Transverse colon (tissue), 4 donors: ENCODE measurements at regions not wholly inside any gene's neighbourhood (a gene's known extent, or its start where the extent isn't known, plus 50 kb on each side); places are given as distances from the start of the nearest gene placed in this dataset.

Experiments
- DNase-seq: peaks from one replicate; pipeline ENCODE4 v3.0.0-alpha.2; 2019
- H3K27ac ChIP-seq, 4 donors: fragments of 200-600 bp; sonication (generic); 2 replicates each; pipeline ENCODE4 v1.5.1; 2016 to 2018; ENCODE audit warnings: inconsistent platforms in 4 of 4
- H3K27me3 ChIP-seq: fragments of 200-600 bp; sonication (generic); 2 replicates; pipeline ENCODE4 v1.5.1; 2017; ENCODE audit warnings: inconsistent platforms
- H3K36me3 ChIP-seq, 4 donors: fragments of 200-600 bp; sonication (generic); 2 replicates each; pipeline ENCODE4 v1.5.1; 2017 to 2019; ENCODE audit warnings: inconsistent platforms in 4 of 4
- H3K4me1 ChIP-seq, 4 donors: fragments of 200-600 bp; sonication (generic); 2 replicates each; pipeline ENCODE4 v1.5.1; 2017 to 2020; ENCODE audit warnings: inconsistent platforms in 4 of 4
- H3K4me3 ChIP-seq, 4 donors: fragments of 200-600 bp; sonication (generic); 1 replicate in 1 of 4; 2 replicates in 3 of 4; pipeline versions ENCODE4 v1.5.1 to v1.6.1; 2017 to 2019; ENCODE audit warnings: inconsistent platforms in 4 of 4
- H3K9me3 ChIP-seq, 2 donors: fragments of 200-600 bp; sonication (generic); 2 replicates each; pipeline ENCODE4 v1.5.1; 2017 to 2019; ENCODE audit warnings: inconsistent platforms in 2 of 2
- EP300 ChIP-seq: sonication (generic); formaldehyde crosslinking; IDR thresholded peaks from one replicate; pipeline ENCODE4 v1.6.1; 2017; ENCODE audit warnings: antibody characterized with exemption, low read depth
- POLR2A ChIP-seq: fragments of 450-650 bp; IDR thresholded peaks from one replicate; pipeline ENCODE4 v1.6.1; 2016; ENCODE audit warnings: antibody characterized with exemption, mild to moderate bottlenecking, moderate library complexity
- POLR2AphosphoS5 ChIP-seq, 3 donors: sonication (generic); formaldehyde crosslinking; IDR thresholded peaks; one replicate each; pipeline ENCODE4 v1.6.1; 2016; ENCODE audit warnings: antibody characterized with exemption in 3 of 3
- WGBS, 2 donors: methylation state at CpG; one replicate each; pipeline ENCODE4 v1.1.5; 2018; ENCODE audit warnings: low coverage in 1 of 2; 5-methylcytosine and 5-hydroxymethylcytosine counted together
- in situ Hi-C, 4 donors: fragments of 200-750 bp; cut with MboI; loops; one replicate each; pipeline versions ENCODE4 v1.15.0 to v1.15.1; 2017; ENCODE audit warnings: low sequenced_read_pairs in 3 of 4, low pct_ligation_motif_present in 1 of 4, low pct_unique_long_range_greater_than_20kb in 1 of 4
- intact Hi-C: fragments of 100-400 bp; cut with DNase I; formaldehyde crosslinking; loops from one replicate; pipeline ENCODE4 v1.15.1; 2023; ENCODE audit warnings: low total_unique reads
- TF ChIP-seq, protein P1 (sequence below), 5 experiments: fragments of 200-600 bp in 3 of 5; fragments of 450-650 bp in 2 of 5; sonication (generic) in 3 of 5; IDR thresholded peaks; 1 replicate in 2 of 5; 2 replicates in 3 of 5; pipeline ENCODE4 v1.5.1; 2016 to 2017; ENCODE audit warnings: antibody characterized with exemption in 5 of 5, inconsistent platforms in 3 of 5, mild to moderate bottlenecking in 2 of 5, moderate library complexity in 1 of 5

GRCh38 chr2:40752796-40753195 lies 300.9 kb upstream of the SLC8A1 start:
- H3K4me1 ChIP-seq, result no peaks in the 10 kb centered on the region
- H3K27ac ChIP-seq, result no peak overlapping the region
- no peak overlapping the region for H3K4me3 ChIP-seq
- H3K36me3 ChIP-seq, result no peaks in the 10 kb centered on the region
- intact Hi-C loops, result no loop called here
- TF ChIP-seq POLR2AphosphoS5 (IDR thresholded peaks at IDR 0.05) (no peak), POLR2A (no peak), EP300 (no peak)
- TF ChIP-seq, protein P1, sequence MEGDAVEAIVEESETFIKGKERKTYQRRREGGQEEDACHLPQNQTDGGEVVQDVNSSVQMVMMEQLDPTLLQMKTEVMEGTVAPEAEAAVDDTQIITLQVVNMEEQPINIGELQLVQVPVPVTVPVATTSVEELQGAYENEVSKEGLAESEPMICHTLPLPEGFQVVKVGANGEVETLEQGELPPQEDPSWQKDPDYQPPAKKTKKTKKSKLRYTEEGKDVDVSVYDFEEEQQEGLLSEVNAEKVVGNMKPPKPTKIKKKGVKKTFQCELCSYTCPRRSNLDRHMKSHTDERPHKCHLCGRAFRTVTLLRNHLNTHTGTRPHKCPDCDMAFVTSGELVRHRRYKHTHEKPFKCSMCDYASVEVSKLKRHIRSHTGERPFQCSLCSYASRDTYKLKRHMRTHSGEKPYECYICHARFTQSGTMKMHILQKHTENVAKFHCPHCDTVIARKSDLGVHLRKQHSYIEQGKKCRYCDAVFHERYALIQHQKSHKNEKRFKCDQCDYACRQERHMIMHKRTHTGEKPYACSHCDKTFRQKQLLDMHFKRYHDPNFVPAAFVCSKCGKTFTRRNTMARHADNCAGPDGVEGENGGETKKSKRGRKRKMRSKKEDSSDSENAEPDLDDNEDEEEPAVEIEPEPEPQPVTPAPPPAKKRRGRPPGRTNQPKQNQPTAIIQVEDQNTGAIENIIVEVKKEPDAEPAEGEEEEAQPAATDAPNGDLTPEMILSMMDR (IDR thresholded peaks at IDR 0.05), result no peak
- no peak for DNase-seq
- no peaks in the 10 kb centered on the region for H3K27me3 ChIP-seq
- no peaks in the 10 kb centered on the region for H3K9me3 ChIP-seq
- WGBS, 2 donors, result 63 to 100% methylated on average over 1 to 3 of the region's 3 CpGs
- in situ Hi-C loops, result loop anchor here in 1 of 4 donors (25.0 kb wide), 1 partner anchor 840 kb away; no protein-coding TSS in a partner anchor

GRCh38 chr2:40754912-40755311 lies 303.0 kb upstream of the SLC8A1 start:
- DNase-seq, result no peak
- H3K27me3 ChIP-seq, result no peaks in the 10 kb centered on the region
- in situ Hi-C loops (loop anchor here in 1 of 4 donors (25.0 kb wide), 1 partner anchor 843 kb away; no protein-coding TSS in a partner anchor), intact Hi-C loops (no loop called here)
- H3K4me3 ChIP-seq, result no peak overlapping the region
- no peak overlapping the region for H3K27ac ChIP-seq
- peaks cover 0 to 8% (median 0%) of the 10 kb centered on the region in 4 donors for H3K4me1 ChIP-seq
- no peaks in the 10 kb centered on the region for H3K36me3 ChIP-seq
- TF ChIP-seq EP300 (no peak), POLR2A (no peak)
- TF ChIP-seq, protein P1 (IDR thresholded peaks at IDR 0.05), result no peak
- H3K9me3 ChIP-seq, result no peaks in the 10 kb centered on the region

GRCh38 chr2:40758401-40759155 lies 306.7 kb upstream of the SLC8A1 start:
- peaks cover 0 to 8% (median 0%) of the 10 kb centered on the region in 4 donors for H3K4me1 ChIP-seq
- no peak for DNase-seq
- intact Hi-C loops, result no loop called here
- no peaks in the 10 kb centered on the region for H3K36me3 ChIP-seq
- TF ChIP-seq POLR2AphosphoS5 (IDR thresholded peaks at IDR 0.05) (no peak), POLR2A (no peak), EP300 (no peak)
- TF ChIP-seq, protein P1 (IDR thresholded peaks at IDR 0.05), result no peak
- no peaks in the 10 kb centered on the region for H3K27me3 ChIP-seq
- 23 to 38% methylated on average over 3 to 4 of the region's 4 CpGs for WGBS, 2 donors
- peak overlapping the region in 3 of 4 donors; percentile 3 to 62 (median 57) for H3K27ac ChIP-seq
- H3K9me3 ChIP-seq, result no peaks in the 10 kb centered on the region
- H3K4me3 ChIP-seq, result peak overlapping the region in 1 of 4 donors; percentile 1
- in situ Hi-C loops, result loop anchor here in 1 of 4 donors (25.0 kb wide), 1 partner anchor 846 kb away; no protein-coding TSS in a partner anchor

- Histone ChIP-seq H3K4me3 (no peak overlapping the region), H3K27ac (peak overlapping the region in 1 of 4 donors; percentile 62), H3K27me3 (no peaks in the 10 kb centered on the region), H3K36me3 (no peaks in the 10 kb centered on the region), H3K4me1 (peaks cover 0 to 8% (median 0%) of the 10 kb centered on the region in 4 donors), H3K9me3 (no peaks in the 10 kb centered on the region)
- intact Hi-C loops, result no loop called here
- in situ Hi-C loops, result loop anchor here in 1 of 4 donors (25.0 kb wide), 1 partner anchor 848 kb away; no protein-coding TSS in a partner anchor
- WGBS, 2 donors, result 39 to 48% methylated on average over 4 to 5 of the region's 5 CpGs
- TF ChIP-seq POLR2AphosphoS5 (IDR thresholded peaks at IDR 0.05), result no peak
- TF ChIP-seq POLR2A, result no peak
- no peak for TF ChIP-seq EP300
- TF ChIP-seq, protein P1 (IDR thresholded peaks at IDR 0.05), result peak; percentile 42 to 71 (median 55)
- peak; percentile 7 for DNase-seq
Observed at GRCh38 chr2:40760071-40760666, 308.3 kb upstream of the SLC8A1 start.
